ENCODE measurements at regions not wholly inside any gene's neighbourhood (a gene's known extent, or its start where the extent isn't known, plus 50 kb on each side); places are given as distances from the start of the nearest gene placed in this dataset.
A peak's percentile ranks its signal among the peaks of the same experiment; 100 is the strongest.
"Not testable (repeated sequence)": the region's sequence is repeated elsewhere in the genome, so short reads cannot be mapped to it uniquely, and the experiment has no call there.

DNA sequence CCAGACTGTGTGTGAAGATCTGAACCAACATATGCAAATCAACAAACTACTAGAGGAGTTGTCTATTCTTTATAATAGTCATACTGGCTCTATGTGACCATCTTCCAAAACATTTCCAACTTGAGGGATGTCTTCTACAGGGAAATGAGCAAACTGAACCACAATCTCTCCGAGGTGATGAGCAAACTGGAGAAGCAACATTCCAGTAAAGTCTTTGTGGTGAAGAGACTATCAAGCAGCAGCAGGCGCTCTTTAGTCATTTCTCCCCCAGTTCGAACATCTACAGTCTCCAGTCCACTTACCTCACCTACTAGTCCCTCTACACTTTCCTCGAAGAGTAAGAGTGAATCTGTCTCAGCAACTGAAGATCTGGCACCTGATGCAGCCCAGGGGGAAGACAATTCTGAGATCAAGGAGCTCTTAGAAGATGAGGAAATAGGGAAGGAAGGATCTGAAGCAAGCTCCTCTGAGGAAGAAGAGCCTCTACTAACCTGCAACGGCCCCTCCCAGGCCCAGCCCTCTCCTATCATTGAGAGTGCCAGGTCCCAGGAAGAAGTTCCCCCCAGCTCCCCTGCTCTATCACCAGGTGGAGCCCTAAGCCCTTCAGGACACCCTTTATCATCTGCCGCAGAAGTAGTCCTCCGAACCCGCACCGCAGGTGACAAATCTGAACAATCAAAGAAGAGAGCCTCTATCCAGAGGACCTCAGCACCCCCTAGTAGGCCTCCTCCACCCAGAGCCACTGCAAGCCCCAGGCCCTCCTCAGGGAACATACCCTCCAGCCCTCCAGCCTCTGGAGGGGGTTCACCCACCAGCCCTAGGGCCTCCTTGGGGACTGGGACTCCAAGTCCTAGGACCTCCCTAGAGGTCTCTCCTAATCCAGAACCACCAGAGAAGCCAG lies 98.1 kb downstream of the HNRNPD start:
- DNase-seq (ENCODE audit: low read depth), result peak; percentile 47
- TF ChIP-seq, protein P1, sequence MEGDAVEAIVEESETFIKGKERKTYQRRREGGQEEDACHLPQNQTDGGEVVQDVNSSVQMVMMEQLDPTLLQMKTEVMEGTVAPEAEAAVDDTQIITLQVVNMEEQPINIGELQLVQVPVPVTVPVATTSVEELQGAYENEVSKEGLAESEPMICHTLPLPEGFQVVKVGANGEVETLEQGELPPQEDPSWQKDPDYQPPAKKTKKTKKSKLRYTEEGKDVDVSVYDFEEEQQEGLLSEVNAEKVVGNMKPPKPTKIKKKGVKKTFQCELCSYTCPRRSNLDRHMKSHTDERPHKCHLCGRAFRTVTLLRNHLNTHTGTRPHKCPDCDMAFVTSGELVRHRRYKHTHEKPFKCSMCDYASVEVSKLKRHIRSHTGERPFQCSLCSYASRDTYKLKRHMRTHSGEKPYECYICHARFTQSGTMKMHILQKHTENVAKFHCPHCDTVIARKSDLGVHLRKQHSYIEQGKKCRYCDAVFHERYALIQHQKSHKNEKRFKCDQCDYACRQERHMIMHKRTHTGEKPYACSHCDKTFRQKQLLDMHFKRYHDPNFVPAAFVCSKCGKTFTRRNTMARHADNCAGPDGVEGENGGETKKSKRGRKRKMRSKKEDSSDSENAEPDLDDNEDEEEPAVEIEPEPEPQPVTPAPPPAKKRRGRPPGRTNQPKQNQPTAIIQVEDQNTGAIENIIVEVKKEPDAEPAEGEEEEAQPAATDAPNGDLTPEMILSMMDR (IDR thresholded peaks at IDR 0.05; ENCODE audit: insufficient read depth, low read depth, low read length, missing control alignments), result no peak

GRCh38 chr4:82274700-82275099 lies 99.1 kb downstream of the HNRNPD start:
- H3K4me3 ChIP-seq (ENCODE audit: low read length); DNase-seq (ENCODE audit: low read depth): not testable (repeated sequence)

More for the DNA sequence above, 98.1 kb downstream of the HNRNPD start:
- no peak overlapping the region for H3K4me3 ChIP-seq (ENCODE audit: low read length)

- H3K4me3 ChIP-seq (ENCODE audit: low read length); DNase-seq (ENCODE audit: low read depth): not testable (repeated sequence)
These were observed 101.3 kb downstream of the HNRNPD start for GRCh38 chr4:82272523-82272922.

DNA sequence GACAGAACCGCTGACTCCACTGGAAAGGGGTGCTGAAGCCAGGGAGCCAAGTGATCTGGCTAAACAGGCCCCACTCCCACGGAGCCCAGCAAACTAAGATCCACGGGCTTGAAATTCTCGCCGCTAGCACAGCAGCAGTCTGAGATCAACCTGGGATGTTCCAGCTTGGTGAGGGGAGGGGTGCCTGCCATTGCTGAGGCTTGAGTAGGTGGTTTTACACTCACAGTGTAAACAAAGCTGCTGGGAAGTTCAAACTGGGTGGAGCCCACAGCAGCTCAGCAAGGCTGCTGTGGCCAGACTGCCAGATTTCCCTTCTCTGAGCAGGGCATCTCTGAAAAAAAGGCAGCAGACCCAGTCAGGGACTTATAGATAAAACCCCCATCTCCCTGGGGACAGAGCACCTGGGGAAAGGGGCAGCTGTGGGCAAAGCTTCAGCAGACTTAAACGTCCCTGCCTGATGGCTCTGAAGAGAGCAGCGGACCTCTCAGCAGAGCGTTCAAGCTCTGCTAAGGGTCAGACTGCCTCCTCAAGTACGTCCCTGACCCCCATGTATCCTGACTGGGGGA lies 101.8 kb downstream of the HNRNPD start:
- peak; percentile 66 for DNase-seq (ENCODE audit: low read depth)
- not testable (repeated sequence) for H3K4me3 ChIP-seq (ENCODE audit: low read length)

- no peak for DNase-seq (ENCODE audit: low read depth)
- TF ChIP-seq, protein P1 (IDR thresholded peaks at IDR 0.05; ENCODE audit: insufficient read depth, low read depth, low read length, missing control alignments), result no peak
- H3K4me3 ChIP-seq (ENCODE audit: low read length), result no peak overlapping the region
These were observed 105.0 kb downstream of the HNRNPD start for GRCh38 chr4:82268826-82269193.

GRCh38 chr4:82268050-82268825 lies 105.6 kb downstream of the HNRNPD start:
- TF ChIP-seq, protein P1 (IDR thresholded peaks at IDR 0.05; ENCODE audit: insufficient read depth, low read depth, low read length, missing control alignments), result peak; percentile 98
- no peak overlapping the region for H3K4me3 ChIP-seq (ENCODE audit: low read length)
- DNase-seq (ENCODE audit: low read depth), result peak; percentile 80

GRCh38 chr4:82267506-82267905 lies 106.3 kb downstream of the HNRNPD start:
- no peak overlapping the region for H3K4me3 ChIP-seq (ENCODE audit: low read length)
- TF ChIP-seq, protein P1 (IDR thresholded peaks at IDR 0.05; ENCODE audit: insufficient read depth, low read depth, low read length, missing control alignments), result no peak
- DNase-seq (ENCODE audit: low read depth), result no peak

DNA sequence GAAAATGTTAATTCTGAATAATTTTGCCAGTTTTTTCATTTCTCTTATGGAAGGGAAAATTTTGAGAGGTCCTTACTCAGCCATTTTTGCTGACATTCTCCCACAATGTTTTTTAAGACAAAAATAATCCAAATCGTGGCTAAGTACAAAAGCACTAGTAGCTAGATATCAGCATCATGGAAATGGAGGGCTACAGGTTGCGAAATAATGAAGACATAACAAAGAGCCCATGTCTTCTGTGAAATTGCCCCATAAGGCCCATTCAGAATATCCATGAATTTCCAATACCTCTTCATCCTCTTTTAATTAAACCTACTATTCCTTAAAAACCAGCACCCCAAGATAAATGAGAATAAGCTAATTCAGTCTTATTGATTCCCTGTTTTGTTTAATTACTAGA lies 107.4 kb downstream of the HNRNPD start:
- H3K4me3 ChIP-seq (ENCODE audit: low read length), result no peak overlapping the region
- TF ChIP-seq, protein P1 (IDR thresholded peaks at IDR 0.05; ENCODE audit: insufficient read depth, low read depth, low read length, missing control alignments), result no peak
- no peak for DNase-seq (ENCODE audit: low read depth)

All from epithelial cell of esophagus (primary cell).